ENCODE measurements at regions not wholly inside any gene's neighbourhood (a gene's known extent, or its start where the extent isn't known, plus 50 kb on each side); places are given as distances from the start of the nearest gene placed in this dataset.

- Mint-ChIP-seq H3K36me3 (ENCODE audit: low read depth) (no peaks in the 10 kb centered on the region), H3K4me1 (ENCODE audit: low read depth) (peaks cover 6% of the 10 kb centered on the region), H3K4me3 (no peak overlapping the region), H3K9me3 (peaks cover 11% of the 10 kb centered on the region), H3K27ac (no peak overlapping the region), H3K27me3 (peaks cover 2% of the 10 kb centered on the region)
- intact Hi-C loops (cut with micrococcal nuclease) = no loop called here
Measured at GRCh38 chr14:31964490-31964889, 112.6 kb upstream of the ARHGAP5 start.

GRCh38 chr14:31965071-31965734 lies 111.9 kb upstream of the ARHGAP5 start:
- Mint-ChIP-seq H3K4me1 (ENCODE audit: low read depth) (peaks cover 6% of the 10 kb centered on the region), H3K36me3 (ENCODE audit: low read depth) (no peaks in the 10 kb centered on the region), H3K27ac (no peak overlapping the region), H3K9me3 (peaks cover 9% of the 10 kb centered on the region), H3K4me3 (no peak overlapping the region), H3K27me3 (peaks cover 2% of the 10 kb centered on the region)
- intact Hi-C loops (cut with micrococcal nuclease) = no loop called here

- Mint-ChIP-seq H3K36me3 (ENCODE audit: low read depth) (no peaks in the 10 kb centered on the region), H3K4me3 (no peak overlapping the region)
Measured at GRCh38 chr14:31965735-31966598, 111.1 kb upstream of the ARHGAP5 start.

GRCh38 chr14:31966896-31967668 lies 110.0 kb upstream of the ARHGAP5 start:
- Mint-ChIP-seq H3K4me1 (ENCODE audit: low read depth) (peaks cover 6% of the 10 kb centered on the region), H3K27ac (no peak overlapping the region), H3K9me3 (no peaks in the 10 kb centered on the region), H3K4me3 (no peak overlapping the region), H3K27me3 (peaks cover 2% of the 10 kb centered on the region), H3K36me3 (ENCODE audit: low read depth) (no peaks in the 10 kb centered on the region)
- intact Hi-C loops (cut with micrococcal nuclease) = no loop called here

More at GRCh38 chr14:31965735-31966598, 111.1 kb upstream of the ARHGAP5 start:
- H3K27ac Mint-ChIP-seq = no peak overlapping the region
- peaks cover 6% of the 10 kb centered on the region for H3K4me1 Mint-ChIP-seq (ENCODE audit: low read depth)
- intact Hi-C loops (cut with micrococcal nuclease) = no loop called here
- H3K9me3 Mint-ChIP-seq = peaks cover 1% of the 10 kb centered on the region
- peaks cover 2% of the 10 kb centered on the region for H3K27me3 Mint-ChIP-seq

GRCh38 chr14:31967669-31967975 lies 109.5 kb upstream of the ARHGAP5 start:
- Mint-ChIP-seq H3K4me1 (ENCODE audit: low read depth) (peaks cover 6% of the 10 kb centered on the region), H3K9me3 (no peaks in the 10 kb centered on the region), H3K27me3 (peaks cover 2% of the 10 kb centered on the region), H3K36me3 (ENCODE audit: low read depth) (no peaks in the 10 kb centered on the region), H3K27ac (no peak overlapping the region), H3K4me3 (no peak overlapping the region)
- intact Hi-C loops (cut with micrococcal nuclease) = no loop called here

GRCh38 chr14:31968107-31968810 lies 108.8 kb upstream of the ARHGAP5 start:
- no peak overlapping the region for H3K4me3 Mint-ChIP-seq
- H3K4me1 Mint-ChIP-seq (ENCODE audit: low read depth) = peaks cover 6% of the 10 kb centered on the region
- H3K27ac Mint-ChIP-seq = no peak overlapping the region
- no peaks in the 10 kb centered on the region for H3K9me3 Mint-ChIP-seq
- intact Hi-C loops (cut with micrococcal nuclease) = no loop called here
- H3K36me3 Mint-ChIP-seq (ENCODE audit: low read depth) = no peaks in the 10 kb centered on the region
- H3K27me3 Mint-ChIP-seq = peaks cover 2% of the 10 kb centered on the region

- no peaks in the 10 kb centered on the region for H3K36me3 Mint-ChIP-seq (ENCODE audit: low read depth)
- intact Hi-C loops (cut with micrococcal nuclease) = no loop called here
- H3K27me3 Mint-ChIP-seq = peaks cover 2% of the 10 kb centered on the region
- H3K9me3 Mint-ChIP-seq = peaks cover 6% of the 10 kb centered on the region
- H3K4me3 Mint-ChIP-seq = no peak overlapping the region
- H3K27ac Mint-ChIP-seq = no peak overlapping the region
- H3K4me1 Mint-ChIP-seq (ENCODE audit: low read depth) = peaks cover 6% of the 10 kb centered on the region
Measured at GRCh38 chr14:31968956-31969698, 108.0 kb upstream of the ARHGAP5 start.

- Mint-ChIP-seq H3K27ac (no peak overlapping the region), H3K27me3 (no peaks in the 10 kb centered on the region), H3K4me1 (ENCODE audit: low read depth) (peaks cover 6% of the 10 kb centered on the region), H3K9me3 (peaks cover 12% of the 10 kb centered on the region), H3K36me3 (ENCODE audit: low read depth) (no peaks in the 10 kb centered on the region), H3K4me3 (no peak overlapping the region)
- intact Hi-C loops (cut with micrococcal nuclease) = no loop called here
Measured at GRCh38 chr14:31969699-31970240, 107.3 kb upstream of the ARHGAP5 start.

GRCh38 chr14:31970744-31971143 lies 106.4 kb upstream of the ARHGAP5 start:
- Mint-ChIP-seq H3K36me3 (ENCODE audit: low read depth) (no peaks in the 10 kb centered on the region), H3K4me1 (ENCODE audit: low read depth) (peaks cover 6% of the 10 kb centered on the region), H3K27ac (no peak overlapping the region), H3K9me3 (peaks cover 16% of the 10 kb centered on the region), H3K27me3 (no peaks in the 10 kb centered on the region), H3K4me3 (no peak overlapping the region)
- intact Hi-C loops (cut with micrococcal nuclease) = no loop called here

- peaks cover 16% of the 10 kb centered on the region for H3K9me3 Mint-ChIP-seq
- H3K4me3 Mint-ChIP-seq = no peak overlapping the region
- no peaks in the 10 kb centered on the region for H3K36me3 Mint-ChIP-seq (ENCODE audit: low read depth)
- peaks cover 6% of the 10 kb centered on the region for H3K4me1 Mint-ChIP-seq (ENCODE audit: low read depth)
- no peak overlapping the region for H3K27ac Mint-ChIP-seq
- intact Hi-C loops (cut with micrococcal nuclease) = no loop called here
- H3K27me3 Mint-ChIP-seq = no peaks in the 10 kb centered on the region
Measured at GRCh38 chr14:31971612-31972011, 105.5 kb upstream of the ARHGAP5 start.

- no peak overlapping the region for H3K4me3 Mint-ChIP-seq
- H3K36me3 Mint-ChIP-seq (ENCODE audit: low read depth) = no peaks in the 10 kb centered on the region
- no peak overlapping the region for H3K27ac Mint-ChIP-seq
- intact Hi-C loops (cut with micrococcal nuclease) = no loop called here
- peaks cover 32% of the 10 kb centered on the region for H3K9me3 Mint-ChIP-seq
- no peaks in the 10 kb centered on the region for H3K27me3 Mint-ChIP-seq
- H3K4me1 Mint-ChIP-seq (ENCODE audit: low read depth) = no peaks in the 10 kb centered on the region
Measured at GRCh38 chr14:31977001-31977556, 100.0 kb upstream of the ARHGAP5 start.

- H3K27ac Mint-ChIP-seq = no peak overlapping the region
- H3K9me3 Mint-ChIP-seq = peaks cover 45% of the 10 kb centered on the region
- no peaks in the 10 kb centered on the region for H3K4me1 Mint-ChIP-seq (ENCODE audit: low read depth)
- intact Hi-C loops (cut with micrococcal nuclease) = no loop called here
- H3K36me3 Mint-ChIP-seq (ENCODE audit: low read depth) = no peaks in the 10 kb centered on the region
- no peak overlapping the region for H3K4me3 Mint-ChIP-seq
- H3K27me3 Mint-ChIP-seq = no peaks in the 10 kb centered on the region
Measured at GRCh38 chr14:31978423-31978822, 98.7 kb upstream of the ARHGAP5 start.

- Mint-ChIP-seq H3K36me3 (ENCODE audit: low read depth) (no peaks in the 10 kb centered on the region), H3K27me3 (no peaks in the 10 kb centered on the region), H3K27ac (no peak overlapping the region), H3K9me3 (peaks cover 31% of the 10 kb centered on the region), H3K4me3 (no peak overlapping the region), H3K4me1 (ENCODE audit: low read depth) (no peaks in the 10 kb centered on the region)
- intact Hi-C loops (cut with micrococcal nuclease) = no loop called here
Measured at GRCh38 chr14:31982642-31983041, 94.5 kb upstream of the ARHGAP5 start.
